ENCODE measurements at regions not wholly inside any gene's neighbourhood (a gene's known extent, or its start where the extent isn't known, plus 50 kb on each side); places are given as distances from the start of the nearest gene placed in this dataset.

DNA sequence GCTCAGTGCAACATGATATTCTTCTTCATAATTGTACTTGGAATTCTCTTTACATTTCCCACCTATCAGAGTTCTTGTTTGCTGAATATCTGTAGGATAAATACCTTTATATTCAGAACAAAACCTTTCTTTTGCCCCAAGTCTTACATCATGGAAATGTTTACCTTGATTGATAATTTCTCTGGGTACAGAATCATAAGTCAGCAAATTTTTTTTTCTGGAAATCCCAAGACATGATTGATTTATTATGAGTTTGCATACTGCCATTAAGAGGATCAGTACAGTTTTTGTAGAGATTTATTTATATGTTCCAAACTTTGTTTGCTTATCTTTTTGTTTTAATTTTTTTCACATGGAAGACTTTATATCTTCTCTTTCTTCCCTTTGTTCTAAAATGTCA lies 699.8 kb upstream of the KIF2B start:
- DNase-seq (ENCODE audit: low spot score): no peak
- Histone ChIP-seq H3K27me3 (ENCODE audit: control insufficient read depth in 3 of 3, insufficient read depth in 3 of 3, low read depth in 1 of 3, low read length in 3 of 3) (no peaks in the 10 kb centered on the region), H2AK5ac (ENCODE audit: low read depth, low read length) (no peak overlapping the region), H2AFZ (ENCODE audit: low read length) (no peak overlapping the region), H2BK15ac (ENCODE audit: low read length) (no peak overlapping the region), H4K91ac (ENCODE audit: low read depth, low read length, poor library complexity) (no peak overlapping the region), H3K18ac (ENCODE audit: low read length) (no peak overlapping the region), H2BK5ac (ENCODE audit: low read length) (no peak overlapping the region), H3K4me1 (ENCODE audit: control insufficient read depth in 2 of 2, insufficient read depth in 1 of 2, low read depth in 1 of 2, low read length in 2 of 2) (no peaks in the 10 kb centered on the region), H4K8ac (ENCODE audit: low read depth, low read length) (no peak overlapping the region), H2BK12ac (ENCODE audit: low read length) (no peak overlapping the region), H3K14ac (ENCODE audit: low read length) (no peak overlapping the region), H2BK120ac (ENCODE audit: low read depth, low read length) (no peak overlapping the region), H3K4me3 (ENCODE audit: low read length in 2 of 2) (no peak overlapping the region), H3K9ac (ENCODE audit: low read depth, low read length, poor library complexity) (no peak overlapping the region), H3K79me1 (ENCODE audit: low read depth, low read length) (no peaks in the 10 kb centered on the region), H3K36me3 (replicated peaks in 1 of 2; ENCODE audit: control insufficient read depth in 2 of 2, insufficient read depth in 2 of 2, low read length in 2 of 2) (no peaks in the 10 kb centered on the region), H3K4ac (ENCODE audit: low read length) (no peak overlapping the region), H3K9me3 (replicated peaks in 1 of 2; ENCODE audit: control insufficient read depth in 2 of 2, insufficient read depth in 1 of 2, low read depth in 1 of 2, low read length in 2 of 2) (no peaks in the 10 kb centered on the region), H3K4me2 (ENCODE audit: insufficient read depth, low read length, poor library complexity, severe bottlenecking) (no peak overlapping the region), H3K27ac (replicated peaks; ENCODE audit: low read length) (no peak overlapping the region), H3K23ac (ENCODE audit: low read depth, low read length, poor library complexity) (no peak overlapping the region)

DNA sequence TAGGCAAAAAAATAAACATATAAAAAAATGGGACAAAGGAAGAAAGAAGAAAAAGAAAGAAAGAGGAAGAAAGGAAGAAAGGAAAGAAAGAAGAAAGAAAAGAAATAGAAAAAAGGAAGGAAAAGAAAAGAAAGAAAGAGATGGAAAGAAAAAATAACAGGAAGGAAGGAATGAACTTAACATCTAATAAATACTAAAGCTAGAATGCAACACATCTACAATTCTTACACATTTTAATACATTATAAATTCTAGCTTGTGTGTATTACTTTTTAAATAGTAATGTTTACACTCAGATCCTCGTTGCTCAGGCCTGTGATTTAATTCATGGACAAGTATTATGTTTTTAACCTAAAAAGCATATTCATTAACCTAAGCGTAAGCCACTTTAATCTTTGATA lies 703.0 kb upstream of the KIF2B start:
- no CpG with 5 or more reads among the region's 2 CpGs for WGBS, 2 donors (ENCODE audit: extremely low coverage in 2 of 2, insufficient read length in 2 of 2, insufficient replicate concordance in 1 of 2)

DNA sequence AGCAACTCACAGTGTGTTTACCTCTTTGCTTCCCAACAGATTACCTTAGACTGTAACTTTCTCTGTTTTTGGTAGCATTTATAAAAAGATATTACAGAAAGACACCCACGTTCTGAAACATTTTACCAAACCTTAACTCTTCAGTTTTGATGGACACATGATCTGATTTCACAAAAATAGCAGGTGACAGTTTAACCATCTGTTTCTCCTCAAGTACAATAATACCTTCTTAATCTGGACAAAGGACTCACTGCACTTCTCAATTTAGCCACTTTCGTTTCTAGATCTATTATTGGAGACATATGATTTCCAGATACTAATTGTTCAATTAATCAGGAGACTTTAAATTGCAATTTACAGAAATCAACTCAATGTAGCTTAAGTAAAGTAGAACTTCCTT lies 703.8 kb upstream of the KIF2B start:
- H3K27ac ChIP-seq (replicated peaks; ENCODE audit: low read length): no peak overlapping the region
- H2AFZ ChIP-seq (ENCODE audit: low read length): no peak overlapping the region
- H3K14ac ChIP-seq (ENCODE audit: low read length): no peak overlapping the region
- H4K91ac ChIP-seq (ENCODE audit: low read depth, low read length, poor library complexity): no peak overlapping the region
- no peak overlapping the region for H3K4me3 ChIP-seq (ENCODE audit: low read length in 2 of 2)
- no peak overlapping the region for H2BK15ac ChIP-seq (ENCODE audit: low read length)
- no peaks in the 10 kb centered on the region for H3K36me3 ChIP-seq (replicated peaks in 1 of 2; ENCODE audit: control insufficient read depth in 2 of 2, insufficient read depth in 2 of 2, low read length in 2 of 2)
- no peak overlapping the region for H2BK12ac ChIP-seq (ENCODE audit: low read length)
- H3K4me1 ChIP-seq (ENCODE audit: control insufficient read depth in 2 of 2, insufficient read depth in 1 of 2, low read depth in 1 of 2, low read length in 2 of 2): no peaks in the 10 kb centered on the region
- H3K9me3 ChIP-seq (replicated peaks in 1 of 2; ENCODE audit: control insufficient read depth in 2 of 2, insufficient read depth in 1 of 2, low read depth in 1 of 2, low read length in 2 of 2): no peaks in the 10 kb centered on the region
- H2AK5ac ChIP-seq (ENCODE audit: low read depth, low read length): no peak overlapping the region
- no peak overlapping the region for H2BK120ac ChIP-seq (ENCODE audit: low read depth, low read length)
- H3K79me1 ChIP-seq (ENCODE audit: low read depth, low read length): no peaks in the 10 kb centered on the region
- WGBS, 2 donors (ENCODE audit: extremely low coverage in 2 of 2, insufficient read length in 2 of 2, insufficient replicate concordance in 1 of 2): no CpG with 5 or more reads among the region's 2 CpGs
- no peak for DNase-seq (ENCODE audit: low spot score)
- H3K4me2 ChIP-seq (ENCODE audit: insufficient read depth, low read length, poor library complexity, severe bottlenecking): no peak overlapping the region
- no peak overlapping the region for H3K23ac ChIP-seq (ENCODE audit: low read depth, low read length, poor library complexity)
- H3K9ac ChIP-seq (ENCODE audit: low read depth, low read length, poor library complexity): no peak overlapping the region
- no peak overlapping the region for H3K4ac ChIP-seq (ENCODE audit: low read length)
- H4K8ac ChIP-seq (ENCODE audit: low read depth, low read length): no peak overlapping the region
- H2BK5ac ChIP-seq (ENCODE audit: low read length): no peak overlapping the region
- H3K27me3 ChIP-seq (ENCODE audit: control insufficient read depth in 3 of 3, insufficient read depth in 3 of 3, low read depth in 1 of 3, low read length in 3 of 3): no peaks in the 10 kb centered on the region
- no peak overlapping the region for H3K18ac ChIP-seq (ENCODE audit: low read length)

More for the DNA sequence above, 703.0 kb upstream of the KIF2B start:
- H3K23ac ChIP-seq (ENCODE audit: low read depth, low read length, poor library complexity): no peak overlapping the region
- H4K8ac ChIP-seq (ENCODE audit: low read depth, low read length): no peak overlapping the region
- no peak overlapping the region for H3K27ac ChIP-seq (replicated peaks; ENCODE audit: low read length)
- H3K18ac ChIP-seq (ENCODE audit: low read length): no peak overlapping the region
- no peak overlapping the region for H2BK12ac ChIP-seq (ENCODE audit: low read length)
- no peak overlapping the region for H3K4me3 ChIP-seq (ENCODE audit: low read length in 2 of 2)
- no peak overlapping the region for H2BK120ac ChIP-seq (ENCODE audit: low read depth, low read length)
- no peak overlapping the region for H3K4me2 ChIP-seq (ENCODE audit: insufficient read depth, low read length, poor library complexity, severe bottlenecking)
- H3K9ac ChIP-seq (ENCODE audit: low read depth, low read length, poor library complexity): no peak overlapping the region
- DNase-seq (ENCODE audit: low spot score): no peak
- H3K4ac ChIP-seq (ENCODE audit: low read length): no peak overlapping the region
- no peak overlapping the region for H2AK5ac ChIP-seq (ENCODE audit: low read depth, low read length)
- no peak overlapping the region for H2AFZ ChIP-seq (ENCODE audit: low read length)
- no peak overlapping the region for H3K14ac ChIP-seq (ENCODE audit: low read length)
- no peak overlapping the region for H2BK5ac ChIP-seq (ENCODE audit: low read length)
- no peaks in the 10 kb centered on the region for H3K4me1 ChIP-seq (ENCODE audit: control insufficient read depth in 2 of 2, insufficient read depth in 1 of 2, low read depth in 1 of 2, low read length in 2 of 2)
- no peaks in the 10 kb centered on the region for H3K9me3 ChIP-seq (replicated peaks in 1 of 2; ENCODE audit: control insufficient read depth in 2 of 2, insufficient read depth in 1 of 2, low read depth in 1 of 2, low read length in 2 of 2)
- H2BK15ac ChIP-seq (ENCODE audit: low read length): no peak overlapping the region
- H3K79me1 ChIP-seq (ENCODE audit: low read depth, low read length): no peaks in the 10 kb centered on the region
- no peaks in the 10 kb centered on the region for H3K27me3 ChIP-seq (ENCODE audit: control insufficient read depth in 3 of 3, insufficient read depth in 3 of 3, low read depth in 1 of 3, low read length in 3 of 3)
- H3K36me3 ChIP-seq (replicated peaks in 1 of 2; ENCODE audit: control insufficient read depth in 2 of 2, insufficient read depth in 2 of 2, low read length in 2 of 2): no peaks in the 10 kb centered on the region
- H4K91ac ChIP-seq (ENCODE audit: low read depth, low read length, poor library complexity): no peak overlapping the region

DNA sequence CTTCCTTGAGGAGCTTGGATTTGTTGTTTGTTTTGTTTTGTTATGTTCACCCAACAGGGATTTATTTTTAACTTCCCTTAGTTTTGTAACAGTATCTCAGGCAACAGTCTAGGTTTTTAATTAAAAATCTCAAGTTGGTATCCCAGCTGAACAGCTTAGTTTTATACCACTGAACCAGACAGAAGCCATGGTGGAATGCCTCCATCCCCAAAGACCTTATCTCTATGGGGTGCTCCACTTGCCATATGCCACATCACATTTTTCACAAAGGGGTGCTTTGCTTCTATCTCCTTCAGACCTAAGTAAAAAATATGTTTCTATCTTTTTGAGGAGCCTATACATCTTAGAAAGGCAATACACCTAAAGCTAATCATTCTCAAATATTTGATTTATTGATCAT lies 715.8 kb upstream of the KIF2B start:
- DNase-seq (ENCODE audit: low spot score): no peak
- Histone ChIP-seq H3K9me3 (replicated peaks in 1 of 2; ENCODE audit: control insufficient read depth in 2 of 2, insufficient read depth in 1 of 2, low read depth in 1 of 2, low read length in 2 of 2) (no peaks in the 10 kb centered on the region), H3K4ac (ENCODE audit: low read length) (no peak overlapping the region), H3K23ac (ENCODE audit: low read depth, low read length, poor library complexity) (no peak overlapping the region), H3K18ac (ENCODE audit: low read length) (no peak overlapping the region), H4K91ac (ENCODE audit: low read depth, low read length, poor library complexity) (no peak overlapping the region), H2BK5ac (ENCODE audit: low read length) (no peak overlapping the region), H2BK120ac (ENCODE audit: low read depth, low read length) (no peak overlapping the region), H3K4me3 (ENCODE audit: low read length in 2 of 2) (no peak overlapping the region), H3K79me1 (ENCODE audit: low read depth, low read length) (no peaks in the 10 kb centered on the region), H3K27ac (replicated peaks; ENCODE audit: low read length) (no peak overlapping the region), H3K4me1 (ENCODE audit: control insufficient read depth in 2 of 2, insufficient read depth in 1 of 2, low read depth in 1 of 2, low read length in 2 of 2) (no peaks in the 10 kb centered on the region), H2BK15ac (ENCODE audit: low read length) (no peak overlapping the region), H2BK12ac (ENCODE audit: low read length) (no peak overlapping the region), H3K27me3 (ENCODE audit: control insufficient read depth in 3 of 3, insufficient read depth in 3 of 3, low read depth in 1 of 3, low read length in 3 of 3) (no peaks in the 10 kb centered on the region), H3K4me2 (ENCODE audit: insufficient read depth, low read length, poor library complexity, severe bottlenecking) (no peak overlapping the region), H3K14ac (ENCODE audit: low read length) (no peak overlapping the region), H2AK5ac (ENCODE audit: low read depth, low read length) (no peak overlapping the region), H4K8ac (ENCODE audit: low read depth, low read length) (no peak overlapping the region), H2AFZ (ENCODE audit: low read length) (no peak overlapping the region), H3K9ac (ENCODE audit: low read depth, low read length, poor library complexity) (no peak overlapping the region), H3K36me3 (replicated peaks in 1 of 2; ENCODE audit: control insufficient read depth in 2 of 2, insufficient read depth in 2 of 2, low read length in 2 of 2) (no peaks in the 10 kb centered on the region)
